AG04449 (cell line): ENCODE measurements at regions not wholly inside any gene's neighbourhood (a gene's known extent, or its start where the extent isn't known, plus 50 kb on each side); places are given as distances from the start of the nearest gene placed in this dataset.

Experiments used
- CTCF ChIA-PET: fragments of 350-600 bp; formaldehyde crosslinking; extraction: SDS; loops from one replicate; lab custom pipeline; 2021; ENCODE audit warnings: antibody characterized with exemption; lab: Yijun Ruan, JAX
- POLR2A ChIA-PET: fragments of 400-600, 350-600 bp; formaldehyde crosslinking; extraction: SDS; loops from one replicate; lab custom pipeline; 2020; ENCODE audit warnings: antibody characterized with exemption, inconsistent platforms; lab: Yijun Ruan, JAX
- DNase-seq: peaks from one replicate; pipeline ENCODE4 v3.0.0-alpha.2; 2010; ENCODE audit warnings: low read depth, low spot score
- H3K4me3 ChIP-seq: 2 replicates; pipeline ENCODE4 v1.5.1; 2011; ENCODE audit warnings: low read depth, mild to moderate bottlenecking, control low read depth, low read length
- CTCF ChIP-seq: IDR thresholded peaks from one replicate; pipeline ENCODE4 v1.5.1; 2011; ENCODE audit warnings: mild to moderate bottlenecking, moderate library complexity, low read length, control low read depth, inconsistent platforms; ENCODE audit not compliant: insufficient read depth; ENCODE audit errors: missing control alignments

- CTCF ChIA-PET: no interaction called here
- no peak for TF ChIP-seq CTCF
- POLR2A ChIA-PET: no interaction called here
- H3K4me3 ChIP-seq: no peak overlapping the region
- no peak for DNase-seq
These were observed 108.1 kb downstream of the ADCYAP1 start for GRCh38 chr18:1012775-1013174.

GRCh38 chr18:1013951-1014350 lies 109.3 kb downstream of the ADCYAP1 start:
- TF ChIP-seq CTCF: no peak
- no peak for DNase-seq
- ChIA-PET POLR2A (no interaction called here), CTCF (no interaction called here)
- H3K4me3 ChIP-seq: no peak overlapping the region

GRCh38 chr18:1014509-1014908 lies 109.8 kb downstream of the ADCYAP1 start:
- TF ChIP-seq CTCF: no peak
- DNase-seq: no peak
- POLR2A ChIA-PET: no interaction called here
- H3K4me3 ChIP-seq: no peak overlapping the region
- CTCF ChIA-PET: interaction anchor here (0.7 kb wide), 1 partner anchor 12 kb away, joined by 3 read pairs; no protein-coding TSS in a partner anchor

DNA sequence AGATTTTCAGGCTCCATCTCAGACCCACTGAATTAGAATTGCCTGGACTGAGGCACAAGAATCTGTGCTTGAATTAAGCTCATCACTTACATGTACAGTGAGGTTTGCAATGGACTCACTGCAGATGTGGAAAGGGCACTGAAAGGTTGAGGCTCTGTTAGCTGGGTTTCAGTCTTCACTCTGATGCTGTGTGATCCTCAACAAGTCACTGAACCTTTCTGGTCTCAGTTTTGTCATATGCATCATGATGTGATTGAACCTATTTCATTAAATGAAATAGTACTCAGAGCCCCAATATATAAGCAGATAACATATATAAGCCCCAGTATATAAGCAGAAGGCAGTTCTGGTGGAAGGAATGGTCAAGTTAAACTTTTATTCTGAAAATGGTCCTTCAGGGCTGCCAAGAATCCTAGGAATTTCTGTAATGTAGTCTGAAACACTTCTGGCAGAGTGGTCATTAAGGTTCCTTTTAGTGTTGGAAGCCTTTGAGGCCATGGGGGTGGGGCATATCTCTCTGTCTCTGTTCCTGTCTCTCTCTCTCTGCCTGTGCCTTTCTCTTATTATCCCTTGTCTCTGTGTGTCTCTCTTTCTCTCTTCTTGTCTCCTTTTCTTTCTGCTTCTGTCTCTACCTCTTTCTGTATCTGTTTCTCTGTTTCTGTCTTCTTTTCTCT lies 110.4 kb downstream of the ADCYAP1 start:
- no peak overlapping the region for H3K4me3 ChIP-seq

GRCh38 chr18:1015777-1016176 lies 111.1 kb downstream of the ADCYAP1 start:
- CTCF ChIA-PET: no interaction called here
- TF ChIP-seq CTCF: no peak
- no peak for DNase-seq
- POLR2A ChIA-PET: interaction anchor here (0.7 kb wide), 1 partner anchor 1547 kb away, joined by 3 read pairs; no protein-coding TSS in a partner anchor
- no peak overlapping the region for H3K4me3 ChIP-seq

More for the DNA sequence above, 110.4 kb downstream of the ADCYAP1 start:
- POLR2A ChIA-PET: interaction anchor here (0.7 kb wide), 1 partner anchor 1548 kb away, joined by 3 read pairs; no protein-coding TSS in a partner anchor
- CTCF ChIA-PET: interaction anchor here (0.7 kb wide), 1 partner anchor 13 kb away, joined by 3 read pairs; no protein-coding TSS in a partner anchor
- no peak for DNase-seq
- no peak for TF ChIP-seq CTCF

GRCh38 chr18:1017227-1018058 lies 112.8 kb downstream of the ADCYAP1 start:
- CTCF ChIA-PET: interaction anchor here (1.1 kb wide), 1 partner anchor 28 kb away, joined by 4 read pairs; no protein-coding TSS in a partner anchor
- POLR2A ChIA-PET: no interaction called here
- DNase-seq: no peak
- no peak for TF ChIP-seq CTCF
- H3K4me3 ChIP-seq: no peak overlapping the region
